Suprapubic skin (tissue), 4 donors: ENCODE measurements at regions not wholly inside any gene's neighbourhood (a gene's known extent, or its start where the extent isn't known, plus 50 kb on each side); places are given as distances from the start of the nearest gene placed in this dataset.

Experiments used
- DNase-seq, 2 donors: peaks; one replicate each; pipeline ENCODE4 v3.0.0-alpha.2; 2019; ENCODE audit warnings: low spot score in 2 of 2
- H3K27ac ChIP-seq: fragments of 200-600 bp; sonication (generic); one replicate; pipeline ENCODE4 v1.5.1; 2019
- H3K27me3 ChIP-seq: fragments of 200-600 bp; sonication (generic); one replicate; pipeline ENCODE4 v1.5.1; 2019
- H3K36me3 ChIP-seq: fragments of 200-600 bp; sonication (generic); one replicate; pipeline ENCODE4 v1.5.1; 2019
- H3K4me1 ChIP-seq: fragments of 200-600 bp; sonication (generic); one replicate; pipeline ENCODE4 v1.5.1; 2019
- H3K4me3 ChIP-seq: fragments of 200-600 bp; sonication (generic); one replicate; pipeline ENCODE4 v1.5.1; 2019; ENCODE audit warnings: mild to moderate bottlenecking
- H3K9me3 ChIP-seq: fragments of 200-600 bp; sonication (generic); one replicate; pipeline ENCODE4 v1.5.1; 2019
- CTCF ChIP-seq, 2 donors: fragments of 200-600 bp in 1 of 2; fragments of 450-650 bp in 1 of 2; sonication (generic) in 1 of 2; IDR thresholded peaks; one replicate each; pipeline ENCODE4 v1.5.1; 2016 to 2019; ENCODE audit warnings: antibody characterized with exemption in 2 of 2, mild to moderate bottlenecking in 1 of 2, moderate library complexity in 1 of 2
- EP300 ChIP-seq: sonication (generic); formaldehyde crosslinking; IDR thresholded peaks from one replicate; pipeline ENCODE4 v1.6.1; 2017; ENCODE audit warnings: antibody characterized with exemption
- POLR2A ChIP-seq, 2 donors: fragments of 450-650 bp; IDR thresholded peaks; one replicate each; pipeline ENCODE4 v1.6.1; 2017; ENCODE audit warnings: antibody characterized with exemption in 2 of 2, mild to moderate bottlenecking in 2 of 2, moderate library complexity in 2 of 2
- POLR2AphosphoS5 ChIP-seq, 3 donors: sonication (generic); formaldehyde crosslinking; IDR thresholded peaks; one replicate each; pipeline ENCODE4 v1.6.1; 2017; ENCODE audit warnings: antibody characterized with exemption in 3 of 3
- WGBS: methylation state at CpG from one replicate; pipeline ENCODE4 v1.1.5; 2018; 5-methylcytosine and 5-hydroxymethylcytosine counted together

- DNase-seq = no peak
- H3K27me3 ChIP-seq = no peaks in the 10 kb centered on the region
- no peaks in the 10 kb centered on the region for H3K36me3 ChIP-seq
- H3K9me3 ChIP-seq = peaks cover 8% of the 10 kb centered on the region
- H3K4me3 ChIP-seq = no peak overlapping the region
- H3K4me1 ChIP-seq = no peaks in the 10 kb centered on the region
- 90% methylated on average over 6 of the region's 8 CpGs for whole genome bisulfite sequencing
- H3K27ac ChIP-seq = no peak overlapping the region
- TF ChIP-seq EP300 (no peak), POLR2AphosphoS5 (IDR thresholded peaks at IDR 0.05) (no peak), CTCF (IDR thresholded peaks at IDR 0.05) (no peak), POLR2A (IDR thresholded peaks at IDR 0.05) (no peak)
Observed at GRCh38 chr13:86409466-86410241, 610.4 kb upstream of the SLITRK6 start.

- 46% methylated on average over 3 of the region's 3 CpGs for WGBS
- Histone ChIP-seq H3K4me3 (no peak overlapping the region), H3K36me3 (no peaks in the 10 kb centered on the region), H3K27ac (no peak overlapping the region), H3K4me1 (no peaks in the 10 kb centered on the region), H3K27me3 (no peaks in the 10 kb centered on the region), H3K9me3 (no peaks in the 10 kb centered on the region)
- no peak for DNase-seq
- TF ChIP-seq EP300 = no peak
Observed at GRCh38 chr13:86425170-86425815, 626.1 kb upstream of the SLITRK6 start.

- H3K4me1 ChIP-seq = no peaks in the 10 kb centered on the region
- DNase-seq = no peak
- H3K9me3 ChIP-seq = no peaks in the 10 kb centered on the region
- no peaks in the 10 kb centered on the region for H3K36me3 ChIP-seq
- TF ChIP-seq CTCF (IDR thresholded peaks at IDR 0.05) (no peak), EP300 (no peak), POLR2A (IDR thresholded peaks at IDR 0.05) (no peak), POLR2AphosphoS5 (IDR thresholded peaks at IDR 0.05) (no peak)
- no peak overlapping the region for H3K4me3 ChIP-seq
- H3K27me3 ChIP-seq = no peaks in the 10 kb centered on the region
- H3K27ac ChIP-seq = no peak overlapping the region
- 92% methylated on average over 2 of the region's 2 CpGs for WGBS
Observed at GRCh38 chr13:86426437-86426836, 627.2 kb upstream of the SLITRK6 start.

GRCh38 chr13:86429756-86430155, 630.5 kb upstream of the SLITRK6 start:
- H3K27me3 ChIP-seq = no peaks in the 10 kb centered on the region
- no peaks in the 10 kb centered on the region for H3K4me1 ChIP-seq
- H3K36me3 ChIP-seq = no peaks in the 10 kb centered on the region
- H3K9me3 ChIP-seq = no peaks in the 10 kb centered on the region
- no peak overlapping the region for H3K4me3 ChIP-seq
- TF ChIP-seq EP300 = no peak
- TF ChIP-seq POLR2AphosphoS5 (IDR thresholded peaks at IDR 0.05) = no peak
- no peak for TF ChIP-seq CTCF (IDR thresholded peaks at IDR 0.05)
- no peak for TF ChIP-seq POLR2A (IDR thresholded peaks at IDR 0.05)
- DNase-seq = no peak
- H3K27ac ChIP-seq = no peak overlapping the region
- WGBS = 60% methylated on average over 2 of the region's 2 CpGs

- TF ChIP-seq CTCF (IDR thresholded peaks at IDR 0.05) (no peak), EP300 (no peak), POLR2AphosphoS5 (IDR thresholded peaks at IDR 0.05) (no peak), POLR2A (IDR thresholded peaks at IDR 0.05) (no peak)
- no peak overlapping the region for H3K4me3 ChIP-seq
- H3K36me3 ChIP-seq = no peaks in the 10 kb centered on the region
- H3K27me3 ChIP-seq = no peaks in the 10 kb centered on the region
- no peak overlapping the region for H3K27ac ChIP-seq
- H3K9me3 ChIP-seq = no peaks in the 10 kb centered on the region
- H3K4me1 ChIP-seq = no peaks in the 10 kb centered on the region
- no peak for DNase-seq
- 9% methylated on average over 1 of the region's 1 CpG for WGBS
Observed at GRCh38 chr13:86438034-86438433, 638.8 kb upstream of the SLITRK6 start.
